Activated T-cell treated with anti-CD3 and anti-CD28 coated beads for 1 hour (primary cell): ENCODE measurements at regions not wholly inside any gene's neighbourhood (a gene's known extent, or its start where the extent isn't known, plus 50 kb on each side); places are given as distances from the start of the nearest gene placed in this dataset.

Experiments used
- DNase-seq: peaks from one replicate; pipeline ENCODE4 v3.0.0-alpha.2; 2020; ENCODE audit warnings: low read depth

- no peak for DNase-seq
Measured at GRCh38 chr1:200252531-200252930, 157.3 kb downstream of the ZNF281 start.

DNA sequence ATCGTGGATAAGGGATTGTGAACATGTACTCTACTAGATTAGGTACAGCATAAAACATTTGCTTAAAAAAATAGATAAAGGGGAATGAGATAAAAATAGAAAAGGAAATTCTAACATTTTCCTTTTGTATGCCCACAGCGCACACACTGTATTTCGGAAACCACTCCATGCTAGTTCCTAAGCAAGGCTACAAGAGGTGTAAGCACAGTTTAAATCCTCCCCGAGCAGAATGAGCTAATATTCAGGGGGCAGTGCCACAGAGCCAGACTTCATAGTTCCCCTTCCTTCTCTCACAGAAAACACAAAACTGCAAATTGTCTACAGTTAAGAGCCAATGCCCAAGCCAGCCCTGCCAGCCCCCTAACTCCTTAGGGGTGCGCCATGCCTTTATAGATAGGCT lies 159.4 kb downstream of the ZNF281 start:
- DNase-seq: no peak

DNA sequence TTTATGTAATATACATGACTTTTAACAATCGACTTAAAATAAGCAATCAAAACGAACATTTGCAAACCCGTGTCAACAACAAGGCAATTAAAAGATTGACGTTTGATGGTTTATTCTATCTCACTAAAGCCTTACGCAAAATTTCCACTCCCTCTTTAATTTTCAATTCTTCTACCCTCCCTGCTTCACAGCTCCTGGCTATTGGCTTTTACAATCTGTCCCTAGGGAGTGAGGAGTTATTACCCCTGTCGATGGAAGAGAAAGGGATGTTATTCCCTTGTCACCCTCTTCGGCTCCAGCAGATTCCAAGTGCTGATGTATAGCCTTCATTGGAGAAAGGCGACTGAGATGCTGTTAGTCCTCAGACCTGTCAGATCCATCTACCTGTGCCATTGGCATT lies 161.3 kb downstream of the ZNF281 start:
- DNase-seq: no peak

GRCh38 chr1:200247518-200247917 lies 162.3 kb downstream of the ZNF281 start:
- DNase-seq: no peak

DNA sequence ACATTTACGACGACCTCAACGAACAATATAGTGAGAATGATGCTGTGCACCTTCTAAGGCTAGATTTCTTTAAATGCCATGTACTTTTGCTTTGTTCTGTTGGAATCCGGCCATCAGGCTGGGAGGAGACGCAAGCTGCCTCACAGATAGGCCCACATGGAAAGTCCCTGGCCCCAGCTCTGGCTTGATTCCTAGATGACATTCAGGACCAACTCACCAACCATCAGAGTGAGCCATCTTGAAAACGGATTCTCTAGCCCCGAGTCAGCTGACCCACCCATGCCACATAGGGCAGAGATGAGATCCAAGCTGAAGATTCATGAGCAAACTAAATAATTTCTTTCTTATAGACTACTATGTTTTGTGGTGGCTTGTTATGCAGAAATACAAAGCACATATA lies 164.4 kb downstream of the ZNF281 start:
- DNase-seq: no peak

GRCh38 chr1:200243042-200243437 lies 166.8 kb downstream of the ZNF281 start:
- no peak for DNase-seq

DNA sequence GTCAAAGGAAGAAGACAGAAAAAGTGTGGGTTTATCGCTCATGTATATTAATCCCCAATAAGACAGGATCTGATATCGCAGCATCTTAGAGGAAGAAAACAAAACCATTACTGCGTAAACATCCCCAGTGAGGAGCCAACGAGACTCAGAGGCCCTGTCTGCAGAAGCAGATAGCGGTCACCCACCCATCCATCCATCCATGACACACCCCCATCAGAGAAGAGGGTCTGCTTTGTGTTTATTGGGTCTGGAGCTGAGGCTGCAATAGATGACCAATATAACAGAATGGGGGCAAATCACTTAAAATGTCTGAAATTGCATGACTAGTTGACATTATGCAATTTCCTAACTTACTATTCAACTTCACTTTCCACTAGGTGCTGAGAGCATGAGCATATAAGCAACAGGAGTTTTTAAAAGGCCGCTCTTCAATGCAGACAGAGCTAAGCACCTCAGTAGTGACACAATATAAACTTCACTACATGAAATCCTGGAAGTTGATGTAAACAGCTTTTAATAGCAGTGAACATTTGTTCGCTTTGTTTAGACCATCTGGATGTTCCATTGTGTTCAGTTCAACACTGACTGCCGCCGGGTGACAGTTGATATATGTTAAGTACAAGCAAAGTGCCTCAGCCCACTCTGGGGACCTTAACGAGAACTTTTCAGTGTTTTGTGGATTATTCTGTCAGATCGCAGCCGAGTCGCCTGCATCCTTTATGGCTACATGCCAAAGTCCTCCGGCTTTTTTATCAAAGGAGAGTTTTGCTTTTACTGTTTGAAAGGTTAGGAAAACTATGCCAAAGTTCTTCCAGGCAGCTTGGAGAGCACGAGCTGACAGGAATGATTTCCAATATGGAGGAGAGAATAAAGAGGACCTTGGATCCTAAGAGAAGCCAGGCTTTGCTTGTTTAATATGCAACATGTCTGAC lies 167.5 kb downstream of the ZNF281 start:
- no peak for DNase-seq

- no peak for DNase-seq
Measured at GRCh38 chr1:200240656-200241055, 169.2 kb downstream of the ZNF281 start.

GRCh38 chr1:200238311-200238710 lies 171.5 kb downstream of the ZNF281 start:
- no peak for DNase-seq

DNA sequence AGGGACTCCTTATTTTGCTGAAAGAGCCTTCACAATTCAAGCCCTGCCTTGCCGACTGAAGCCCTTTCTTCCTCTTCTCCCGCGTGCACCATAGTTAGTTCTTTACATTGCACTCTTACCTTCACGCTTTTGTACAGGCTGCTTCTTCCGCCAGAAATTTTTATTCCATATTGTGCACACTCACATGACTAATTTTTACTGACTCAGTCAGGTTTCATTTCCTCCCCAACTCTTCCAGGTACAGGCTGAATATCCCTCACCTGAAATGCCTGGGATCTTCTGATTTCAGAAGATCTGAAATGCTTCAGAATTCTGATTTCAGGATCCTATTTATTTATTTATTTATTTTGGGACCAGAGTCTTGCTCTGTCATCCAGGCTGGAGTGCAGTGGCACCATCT lies 172.8 kb downstream of the ZNF281 start:
- DNase-seq: no peak

DNA sequence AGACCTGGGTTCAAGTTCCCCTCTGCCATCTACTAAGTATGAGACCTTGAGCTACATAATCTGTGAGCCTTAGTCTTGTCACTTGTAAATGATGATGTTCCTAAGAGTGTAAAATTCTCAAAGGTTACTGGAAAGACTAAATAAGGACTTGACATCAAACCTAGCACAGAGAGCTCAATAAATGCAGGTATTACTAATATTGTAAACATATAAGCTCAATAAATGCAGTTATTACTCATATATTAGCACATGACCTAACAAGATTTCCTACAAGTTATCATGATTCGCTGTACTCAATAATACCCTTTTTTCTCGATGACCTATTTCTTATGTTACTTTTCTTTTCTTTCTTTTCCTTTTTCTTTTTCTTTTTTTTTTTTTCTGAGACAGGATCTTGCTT lies 174.9 kb downstream of the ZNF281 start:
- DNase-seq: no peak

- no peak for DNase-seq
Measured at GRCh38 chr1:200233393-200233792, 176.4 kb downstream of the ZNF281 start.

DNA sequence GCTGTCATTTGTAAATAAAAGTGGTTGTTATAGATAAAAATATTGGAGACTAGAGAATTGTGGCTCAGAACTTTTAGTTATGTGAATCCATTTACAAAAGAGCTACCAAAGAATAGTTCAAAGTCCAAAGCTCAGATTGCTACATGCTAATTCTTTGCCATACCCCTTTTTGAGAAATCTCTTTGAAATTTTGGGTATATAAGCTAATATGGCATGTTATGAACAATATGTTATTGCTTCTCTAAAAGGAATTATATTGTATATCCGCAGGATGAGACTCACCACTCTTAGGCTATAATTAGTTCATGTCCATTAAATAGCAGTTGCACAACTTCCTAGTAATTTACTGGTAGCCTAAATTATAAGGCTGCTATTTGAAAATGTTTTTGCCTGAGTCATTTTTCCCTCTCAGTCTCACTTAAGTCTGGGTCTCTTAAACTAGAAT lies 178.0 kb downstream of the ZNF281 start:
- DNase-seq: no peak

DNA sequence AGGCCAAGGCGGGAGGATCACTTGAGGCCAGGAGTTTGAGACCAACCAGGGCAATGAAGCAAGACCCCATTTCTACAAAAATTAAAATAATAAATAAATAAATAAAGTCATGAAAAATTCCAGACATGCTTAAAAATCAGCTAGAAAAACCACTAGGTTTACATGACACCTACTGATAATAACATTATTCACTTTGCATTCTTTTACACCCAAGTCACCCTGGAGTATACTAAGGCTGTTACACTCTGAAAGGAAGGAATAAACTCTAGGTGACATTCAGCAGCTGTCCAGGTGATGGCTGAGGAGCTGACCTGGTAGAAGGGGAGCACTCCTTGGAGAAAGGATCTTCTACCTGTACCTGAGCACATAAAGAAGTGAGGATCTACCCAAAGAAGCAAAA lies 179.2 kb downstream of the ZNF281 start:
- DNase-seq: no peak

DNA sequence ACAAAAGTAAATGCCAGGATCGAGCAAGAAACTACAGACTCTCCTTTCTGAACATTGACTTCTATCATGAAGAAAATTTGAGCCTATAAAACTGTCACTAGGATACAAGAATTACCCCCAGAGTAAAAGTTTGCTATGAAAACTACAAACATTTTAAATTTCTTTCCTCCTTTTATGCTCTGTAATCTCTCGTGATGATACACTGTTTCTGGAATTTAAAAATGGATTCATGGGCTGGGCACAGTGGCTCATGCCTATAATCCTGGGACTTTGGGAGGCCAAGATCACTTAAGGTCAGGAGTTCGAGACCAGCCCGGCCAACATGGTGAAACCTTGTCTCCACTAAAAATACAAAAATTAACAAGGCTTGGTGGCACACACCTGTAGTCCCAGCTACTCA lies 181.3 kb downstream of the ZNF281 start:
- DNase-seq: no peak

- DNase-seq: no peak
Measured at GRCh38 chr1:200228081-200228480, 181.8 kb downstream of the ZNF281 start.
